ENCODE measurements at regions not wholly inside any gene's neighbourhood (a gene's known extent, or its start where the extent isn't known, plus 50 kb on each side); places are given as distances from the start of the nearest gene placed in this dataset.

- no peak for TF ChIP-seq CTCF (IDR thresholded peaks at IDR 0.05)
- no peak for TF ChIP-seq ZFX (IDR thresholded peaks at IDR 0.05; ENCODE audit: borderline replicate concordance)
Measured at GRCh38 chr11:8784954-8785353, 102.4 kb downstream of the RPL27A start.

All from 22Rv1 (cell line).